HG02970 (cell line): ENCODE measurements at regions not wholly inside any gene's neighbourhood (a gene's known extent, or its start where the extent isn't known, plus 50 kb on each side); places are given as distances from the start of the nearest gene placed in this dataset.

Experiments used
- ATAC-seq: cut with Tn5 transposase; IDR thresholded peaks from one replicate; pipeline ENCODE4 v1.9.1; 2021; ENCODE audit warnings: mild to moderate bottlenecking, moderate library complexity, moderate number of reproducible peaks; ENCODE audit not compliant: unreplicated experiment, low FRiP score

GRCh38 chr22:48743601-48744282, 1083.9 kb downstream of the BRD1 start:
- ATAC-seq, result no peak

GRCh38 chr22:48742556-48743343, 1084.9 kb downstream of the BRD1 start:
- ATAC-seq, result no peak

GRCh38 chr22:48742191-48742555, 1085.5 kb downstream of the BRD1 start:
- ATAC-seq, result no peak

DNA sequence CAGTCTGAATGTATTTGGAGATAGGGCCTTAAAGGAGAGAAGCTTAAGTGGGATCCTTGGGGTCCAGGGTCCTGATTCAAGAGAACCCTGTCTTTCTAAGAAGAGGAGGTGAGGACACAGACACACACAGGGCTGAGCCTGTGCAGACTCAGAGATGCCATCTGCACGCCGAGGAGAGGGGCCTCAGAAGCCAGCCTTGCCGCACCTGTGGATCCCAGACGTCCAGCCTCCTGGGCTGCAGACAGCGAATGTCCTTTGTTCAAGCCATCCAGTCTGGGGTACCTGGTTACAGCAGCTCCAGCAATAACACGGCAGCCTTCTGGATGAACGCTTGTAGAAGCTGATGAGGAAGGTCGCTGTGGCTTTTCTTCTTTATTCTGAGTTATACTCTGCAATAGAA, 1086.1 kb downstream of the BRD1 start:
- no peak for ATAC-seq

- no peak for ATAC-seq
These were observed 1086.8 kb downstream of the BRD1 start for GRCh38 chr22:48740731-48741405.

GRCh38 chr22:48740086-48740730, 1087.5 kb downstream of the BRD1 start:
- no peak for ATAC-seq

DNA sequence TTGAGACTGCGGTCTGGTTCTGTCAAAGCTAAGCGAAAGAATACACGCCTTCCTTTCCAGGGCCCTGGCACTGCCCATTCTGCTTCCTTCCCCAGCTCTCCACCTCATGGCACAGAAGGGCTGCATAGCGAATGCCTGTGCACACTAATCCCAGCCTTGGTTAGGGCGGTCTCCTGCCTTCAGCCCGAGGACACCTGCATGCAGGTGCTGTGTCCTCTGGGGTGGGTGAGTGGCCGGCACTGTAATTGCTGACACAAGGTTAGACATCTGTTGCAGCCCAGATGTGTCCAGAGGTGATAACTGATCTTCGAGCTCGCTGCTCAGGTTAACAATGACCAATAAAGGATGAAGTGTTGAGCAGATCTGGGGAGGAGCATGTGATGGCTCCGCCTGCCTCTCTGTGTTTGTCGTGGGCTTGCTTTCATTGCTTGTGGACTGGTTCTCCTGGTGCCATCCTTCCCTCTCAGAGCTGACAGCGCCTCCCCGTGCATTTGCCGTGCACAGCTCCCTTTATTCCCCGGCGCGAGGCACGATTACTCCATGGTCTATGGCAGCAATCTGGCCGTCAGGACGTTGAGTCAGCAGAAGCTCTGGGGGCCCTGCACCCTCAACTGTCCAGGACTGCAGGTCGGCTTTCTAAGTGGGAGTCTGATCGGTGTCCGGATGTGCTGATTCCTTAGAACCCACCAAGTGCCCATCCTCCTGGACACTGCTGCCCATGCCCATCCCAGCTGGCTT, 1088.2 kb downstream of the BRD1 start:
- ATAC-seq, result no peak

- no peak for ATAC-seq
These were observed 1089.3 kb downstream of the BRD1 start for GRCh38 chr22:48738204-48738980.

- no peak for ATAC-seq
These were observed 1090.0 kb downstream of the BRD1 start for GRCh38 chr22:48737461-48738203.

DNA sequence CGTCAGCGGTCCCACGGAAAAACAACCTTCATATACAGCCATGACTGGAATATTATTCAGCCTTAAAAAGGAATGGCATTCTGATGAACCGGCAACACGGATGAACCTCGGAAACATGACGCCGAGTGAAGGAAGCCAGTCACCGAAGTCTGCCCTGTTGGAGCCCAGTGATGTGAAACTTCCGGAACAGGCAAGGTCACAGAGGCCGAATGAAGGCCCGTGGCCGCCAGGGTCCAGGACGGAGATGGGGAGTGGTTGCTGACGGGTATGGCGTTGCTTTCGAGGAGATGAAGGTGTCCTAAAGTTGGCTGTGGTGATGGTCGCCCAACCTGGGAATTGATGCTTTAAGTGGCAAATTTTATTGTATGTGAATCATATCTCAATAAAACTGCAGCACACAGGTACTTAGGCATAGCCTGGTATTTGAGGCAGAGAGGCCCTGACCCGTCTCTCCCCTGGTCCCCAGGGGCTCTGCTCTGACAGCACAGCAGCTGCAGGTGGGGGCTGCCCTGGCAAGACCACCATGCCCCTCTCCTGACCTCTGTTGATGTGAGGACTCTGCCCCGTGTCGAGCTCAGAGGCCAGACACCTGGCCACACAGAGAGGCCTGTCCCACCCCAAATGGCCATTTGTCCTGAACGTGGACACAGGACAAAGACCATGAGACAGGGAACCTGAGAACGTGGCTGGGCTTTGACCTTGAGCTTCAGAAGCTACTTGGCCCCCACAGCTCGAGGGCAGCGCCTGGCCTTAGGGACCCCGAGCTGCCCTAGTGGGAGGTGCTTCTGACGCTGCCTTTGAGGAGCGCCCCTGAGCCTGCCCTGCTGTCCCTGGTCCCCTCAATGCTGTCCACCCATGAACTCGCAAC, 1090.8 kb downstream of the BRD1 start:
- ATAC-seq, result no peak

DNA sequence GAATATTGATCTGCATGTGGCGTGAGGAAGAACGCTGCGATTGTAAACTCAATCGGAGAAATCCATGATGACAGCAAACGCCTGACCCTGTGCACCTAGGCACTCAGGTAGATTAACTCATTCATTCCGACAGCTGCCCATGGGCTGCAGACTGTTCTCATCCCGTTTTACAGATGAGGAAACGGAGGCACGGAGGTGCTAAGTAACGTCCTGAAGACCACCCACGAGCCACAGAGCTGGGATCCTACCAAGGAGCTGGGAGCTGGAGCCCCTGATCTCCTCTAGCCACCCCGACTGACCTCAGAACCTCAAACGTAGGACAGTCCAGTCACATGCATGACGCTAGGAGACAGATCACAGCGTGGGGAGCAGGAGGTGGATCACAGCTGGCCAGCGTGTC, 1092.7 kb downstream of the BRD1 start:
- ATAC-seq, result no peak

- ATAC-seq, result no peak
These were observed 1093.3 kb downstream of the BRD1 start for GRCh38 chr22:48734359-48734758.

DNA sequence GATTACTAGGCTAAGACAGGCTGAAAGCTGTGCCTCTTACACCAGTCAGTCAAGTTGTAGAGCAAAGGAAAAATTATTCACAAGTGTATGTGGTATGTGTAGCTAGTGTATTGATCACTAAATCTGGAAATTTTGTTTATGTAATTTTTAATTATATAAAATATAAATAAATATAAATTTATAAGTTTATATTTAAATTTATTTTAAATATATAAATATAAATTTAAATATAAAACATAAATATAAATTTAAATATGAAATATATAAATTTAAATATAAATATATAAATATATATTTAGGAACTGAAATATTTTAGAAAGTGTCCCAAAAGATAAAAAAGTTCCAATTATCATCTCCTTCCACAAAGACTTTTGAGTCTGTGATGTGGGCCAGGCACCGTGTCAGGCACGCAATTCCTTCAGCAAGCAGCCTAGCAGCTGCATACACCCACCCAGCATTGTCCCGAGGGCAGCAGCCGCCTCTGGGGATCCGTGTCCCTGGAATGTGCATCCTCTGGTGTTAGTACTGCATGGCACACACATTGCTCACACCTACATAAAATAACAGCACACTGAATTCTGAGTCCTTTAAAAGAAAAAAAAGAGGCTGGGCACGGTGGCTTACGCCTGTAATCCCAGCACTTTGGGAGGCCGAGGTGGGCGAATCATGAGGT, 1098.0 kb downstream of the BRD1 start:
- ATAC-seq, result no peak

DNA sequence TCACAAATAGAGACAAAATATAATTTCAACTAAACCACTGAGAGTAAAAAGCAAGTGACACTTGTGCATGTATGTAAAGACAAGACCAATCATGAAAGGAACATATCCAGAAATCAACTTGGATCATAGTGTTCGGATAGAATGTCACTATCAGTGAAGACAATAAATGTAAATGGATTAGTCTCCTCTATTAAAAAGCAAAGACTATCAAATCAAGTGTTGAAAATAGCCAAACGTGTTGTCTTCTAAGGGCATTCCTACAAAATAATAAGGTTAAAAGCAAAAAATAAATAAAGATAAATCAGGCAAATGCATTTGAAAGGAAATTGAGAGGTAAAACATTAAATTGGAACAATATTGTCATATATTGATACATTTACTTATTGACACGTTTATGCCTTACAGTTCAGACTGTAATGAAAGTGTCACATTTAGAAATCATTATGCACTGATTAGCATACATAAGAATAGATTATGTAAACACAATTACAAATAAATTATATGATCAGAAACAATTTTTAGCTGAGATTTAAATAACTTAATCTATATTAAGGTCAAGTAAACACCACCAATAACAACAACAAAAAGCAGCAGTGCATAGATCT, 1100.1 kb downstream of the BRD1 start:
- ATAC-seq, result no peak

GRCh38 chr22:48724899-48725298, 1102.8 kb downstream of the BRD1 start:
- no peak for ATAC-seq

DNA sequence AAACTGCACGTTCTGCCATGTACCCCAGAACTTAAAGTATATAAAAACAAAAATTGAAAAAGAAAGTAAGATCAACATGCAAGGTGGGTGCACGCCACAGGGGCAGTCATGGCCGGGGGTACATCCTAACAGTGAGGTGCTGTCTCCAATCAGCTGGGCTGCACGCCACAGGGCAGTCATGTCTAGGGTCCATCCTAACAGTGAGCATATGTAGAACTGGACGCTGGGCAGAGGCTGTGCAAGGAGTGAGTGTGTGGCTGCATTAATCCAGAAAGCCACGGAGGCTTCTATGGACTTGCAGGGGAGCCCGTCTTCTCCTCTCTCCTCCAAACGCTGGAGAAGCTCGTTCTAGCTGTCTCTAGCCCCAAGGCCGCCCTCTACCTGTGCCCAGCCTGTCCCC, 1105.0 kb downstream of the BRD1 start:
- no peak for ATAC-seq

DNA sequence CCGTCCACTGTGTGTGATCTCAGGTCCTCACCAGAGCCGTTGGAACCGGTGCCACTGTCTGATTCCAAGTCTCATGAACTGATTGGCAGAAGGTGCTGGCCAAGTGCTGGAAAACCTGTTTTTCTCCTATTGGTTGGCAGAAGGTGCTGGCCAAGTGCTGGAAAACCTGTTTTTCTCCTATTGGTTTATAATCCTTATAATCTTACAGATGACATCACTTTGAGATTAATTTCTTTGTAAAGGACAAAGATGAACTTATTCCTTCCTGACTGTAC, 1106.3 kb downstream of the BRD1 start:
- no peak for ATAC-seq
